NCI-H2196 treated with DMSO at 0.1 percent for 48 hours (cell line): ENCODE measurements at regions not wholly inside any gene's neighbourhood (a gene's known extent, or its start where the extent isn't known, plus 50 kb on each side); places are given as distances from the start of the nearest gene placed in this dataset.

Experiments used
- DNase-seq: peaks from one replicate; lab custom pipeline; 2025; ENCODE audit not compliant: unreplicated experiment; lab: John Stamatoyannopoulos, UW

DNA sequence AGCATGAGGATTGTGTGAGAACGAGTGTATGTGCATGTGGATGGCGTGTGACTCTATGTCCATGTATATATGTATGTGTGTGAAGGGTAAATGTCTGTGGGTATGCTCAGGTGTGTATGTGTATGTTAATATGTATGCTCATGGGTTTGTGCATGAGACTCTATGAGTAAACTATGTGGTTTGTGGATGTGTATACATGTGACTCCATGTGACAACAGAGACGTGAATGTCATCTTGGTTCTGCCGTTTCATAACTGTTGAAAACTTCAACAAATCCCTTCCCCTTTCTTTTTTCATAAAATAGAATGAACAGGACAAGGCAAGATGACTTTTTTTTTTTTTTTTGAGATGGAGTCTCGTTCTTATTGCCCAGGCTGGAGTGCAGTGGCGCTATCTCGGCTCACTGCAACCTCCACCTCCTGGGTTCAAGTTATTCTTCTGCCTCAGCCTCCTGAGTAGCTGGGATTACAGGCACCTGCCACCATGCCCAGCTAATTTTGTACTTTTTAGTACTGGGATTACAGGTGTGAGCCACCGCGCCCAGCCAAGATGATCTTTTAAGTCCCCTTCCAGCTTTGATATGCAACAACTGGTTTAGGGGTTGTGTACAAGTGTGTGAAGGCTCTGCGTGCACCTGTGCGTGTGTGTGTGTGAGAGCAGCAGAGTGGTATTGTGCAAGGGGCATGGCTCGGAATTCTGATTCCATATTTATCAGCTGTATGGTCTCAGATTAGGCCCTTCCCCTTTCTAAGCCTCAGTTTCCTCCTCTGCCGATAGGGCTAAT, 106.3 kb downstream of the EBNA1BP2 start:
- DNase-seq = no peak

DNA sequence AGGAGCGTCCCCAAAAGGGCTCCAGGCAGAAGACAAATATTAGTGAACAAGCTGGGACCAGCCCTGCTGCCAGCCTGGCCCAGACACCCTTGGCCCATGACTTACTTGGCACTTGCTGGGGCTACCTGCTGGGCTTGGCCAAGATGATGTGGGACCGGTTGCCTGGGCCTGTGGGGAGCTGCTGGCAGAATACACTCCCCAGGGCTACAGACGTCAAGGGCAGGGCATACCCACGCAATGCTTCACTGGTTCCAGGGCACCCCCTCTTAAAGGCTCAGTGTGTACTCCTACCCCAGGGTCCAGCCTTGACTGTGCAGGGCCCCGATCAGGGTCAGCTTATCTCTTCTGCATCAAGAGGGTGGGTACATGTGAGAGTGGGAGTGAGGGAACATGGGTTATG, 106.5 kb upstream of the SLC2A1 start:
- no peak for DNase-seq

DNA sequence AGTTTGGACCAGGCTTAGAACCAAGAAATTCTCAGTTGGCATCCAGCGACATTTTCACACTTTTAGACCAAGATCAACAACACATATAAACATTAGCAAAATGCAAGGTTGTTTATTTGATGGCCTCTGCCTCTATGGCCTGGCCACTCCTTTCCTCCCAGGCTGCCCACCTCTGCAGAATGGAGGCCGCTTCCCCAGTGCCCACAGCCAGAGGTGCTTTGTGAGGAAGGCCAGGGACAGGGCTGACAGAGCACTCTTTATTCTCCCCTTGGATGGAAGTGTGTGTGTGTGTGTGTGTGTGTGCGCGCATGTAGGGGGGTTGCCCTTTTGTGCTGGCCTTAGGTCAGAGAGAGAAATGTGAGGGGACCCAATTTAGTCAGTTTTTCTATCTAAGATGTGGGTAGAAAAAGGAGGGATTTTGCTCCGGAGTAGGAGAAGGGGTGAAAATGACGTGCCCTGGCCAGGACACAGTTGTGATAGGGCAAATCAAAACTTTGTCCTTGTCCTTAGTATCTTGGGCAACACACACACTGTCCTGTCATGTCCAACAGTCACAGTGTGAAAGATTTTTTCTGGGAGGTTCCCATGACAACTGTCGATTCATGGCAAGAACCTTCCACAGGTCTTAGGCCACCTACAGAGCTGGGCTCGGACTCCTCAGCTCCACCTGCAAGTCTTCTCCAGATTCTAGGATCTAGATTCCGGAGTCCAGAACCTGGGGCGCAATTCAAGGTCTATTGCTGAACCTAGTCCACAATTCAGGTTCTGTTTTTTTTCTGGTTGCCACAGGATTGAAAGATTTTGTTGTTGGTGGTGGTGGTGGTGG, 104.9 kb upstream of the SLC2A1 start:
- DNase-seq = no peak

DNA sequence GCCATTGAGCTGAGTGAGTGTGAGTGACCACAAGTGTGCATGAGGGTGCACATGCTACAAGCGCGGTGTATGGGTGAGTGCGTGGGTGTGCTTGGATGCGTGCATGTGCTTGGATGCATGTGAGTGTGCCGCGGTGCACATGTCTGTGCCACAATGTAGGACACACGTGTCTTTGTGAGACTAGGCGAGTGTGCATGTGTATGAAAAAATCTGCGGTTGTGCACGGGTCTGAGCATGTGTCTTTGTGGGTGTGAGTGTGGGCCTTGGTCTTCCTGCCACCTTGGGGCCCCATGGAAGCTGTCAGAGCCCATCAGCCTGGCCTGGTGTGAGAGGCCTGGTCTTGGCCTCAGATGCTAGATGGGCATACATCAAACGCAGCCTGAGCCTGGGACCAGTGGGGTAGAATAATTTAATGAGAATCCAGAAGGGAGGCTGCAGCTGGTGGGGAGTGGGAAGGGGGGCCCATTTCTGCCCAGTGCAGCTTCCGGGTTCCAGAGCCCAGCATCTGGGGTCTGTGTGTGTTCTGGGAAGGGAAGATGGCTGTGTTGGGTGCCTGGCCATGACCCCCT, 103.9 kb upstream of the SLC2A1 start:
- DNase-seq = no peak

DNA sequence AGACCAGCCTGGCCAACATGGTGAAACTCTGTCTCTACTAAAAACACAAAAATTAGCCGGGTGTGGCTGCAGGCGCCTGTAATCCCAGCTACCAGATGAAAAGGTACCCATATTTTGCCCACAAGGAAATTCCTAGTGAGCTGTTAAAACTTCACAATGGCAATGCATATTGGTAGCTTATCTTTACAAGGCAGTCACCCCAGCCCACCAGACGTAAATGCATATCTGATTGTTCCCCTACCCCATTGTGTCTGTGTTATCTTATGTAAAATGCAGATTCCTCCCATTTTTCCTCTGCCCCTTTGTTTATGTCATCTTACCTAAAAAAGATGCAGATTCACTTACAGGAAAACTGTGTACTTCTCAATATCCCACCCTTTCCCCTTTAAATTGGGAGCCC, 103.1 kb upstream of the SLC2A1 start:
- no peak for DNase-seq

DNA sequence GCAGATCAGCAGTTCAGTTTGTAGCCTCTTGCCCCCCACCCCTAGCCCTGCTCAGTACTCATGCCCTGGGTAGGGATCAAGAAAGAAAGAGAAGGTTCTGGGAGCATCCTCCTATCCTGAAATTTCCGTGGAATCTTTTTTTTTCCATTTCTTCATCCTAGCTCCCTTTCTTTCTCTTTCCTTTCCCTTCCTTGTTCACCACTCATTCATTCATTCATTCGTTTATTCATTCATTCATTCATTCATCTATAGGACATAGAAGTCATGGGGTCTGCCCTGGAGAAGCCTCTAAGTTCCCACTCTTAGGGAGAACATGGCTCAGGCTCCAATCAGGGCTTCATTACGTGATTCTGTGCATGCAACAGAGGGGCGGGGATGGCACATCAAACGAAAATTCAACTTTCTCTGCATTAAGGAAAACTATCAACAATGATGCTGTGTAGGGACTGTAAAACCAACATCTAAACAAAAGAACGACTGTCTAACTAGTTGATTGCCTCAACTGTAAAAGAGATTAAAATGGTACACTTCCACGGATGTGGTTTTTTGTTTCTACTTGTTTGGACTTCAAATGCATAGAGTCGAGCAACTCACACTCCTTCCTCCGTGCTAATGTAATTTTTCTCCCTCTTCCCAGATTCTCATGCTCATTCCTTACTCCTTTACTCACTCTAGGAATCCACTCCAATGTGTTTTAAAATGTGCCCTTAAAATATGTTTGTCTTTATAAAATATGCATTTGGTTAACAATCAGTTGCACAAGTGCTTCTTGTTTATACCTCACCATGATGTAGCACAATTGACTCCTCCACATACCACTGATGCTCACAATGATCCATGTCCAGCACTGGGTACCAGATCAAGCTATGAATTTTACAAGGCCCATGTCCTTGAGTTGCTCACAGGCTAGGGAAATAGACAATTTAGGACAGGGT, 101.2 kb upstream of the SLC2A1 start:
- no peak for DNase-seq

DNA sequence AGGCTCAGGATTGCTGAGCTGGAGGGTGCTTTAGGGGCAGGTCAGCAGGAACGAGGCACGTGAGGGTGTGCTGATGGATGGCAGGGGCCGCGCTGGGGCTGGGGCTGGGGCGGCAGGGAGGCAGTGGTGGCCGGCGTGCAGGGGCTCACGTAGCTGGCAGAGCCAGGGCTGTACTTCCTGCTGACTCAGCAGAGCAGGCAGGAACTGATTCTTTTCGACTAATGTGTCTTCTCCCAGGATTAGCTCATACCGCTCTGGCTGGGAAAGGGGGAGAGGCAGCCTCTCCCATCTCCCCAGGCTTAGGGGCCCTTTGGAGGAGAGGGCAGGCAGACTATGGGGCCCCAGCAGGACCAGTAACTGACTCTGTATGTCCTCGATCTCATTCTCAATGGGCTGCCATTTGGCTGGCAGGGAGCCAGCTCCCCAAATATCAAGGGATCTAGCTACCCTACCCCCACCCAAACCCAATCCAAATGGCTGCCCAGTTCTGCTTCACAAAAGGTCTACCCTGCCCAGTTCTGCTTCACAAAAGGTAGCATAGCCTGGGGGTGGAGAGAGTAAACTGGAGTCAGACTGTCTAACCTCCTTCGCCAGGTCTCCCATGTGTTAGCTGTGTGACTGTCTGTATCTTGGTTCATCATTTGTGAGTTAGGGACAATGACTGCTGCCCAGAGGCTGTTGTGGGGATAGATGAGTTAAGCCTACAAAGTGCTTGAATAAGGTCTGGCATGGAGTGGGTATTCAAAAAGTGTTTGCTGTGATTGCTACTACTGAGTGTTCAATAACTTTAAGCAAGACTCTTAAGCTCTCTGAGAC, 100.1 kb upstream of the SLC2A1 start:
- DNase-seq = no peak

DNA sequence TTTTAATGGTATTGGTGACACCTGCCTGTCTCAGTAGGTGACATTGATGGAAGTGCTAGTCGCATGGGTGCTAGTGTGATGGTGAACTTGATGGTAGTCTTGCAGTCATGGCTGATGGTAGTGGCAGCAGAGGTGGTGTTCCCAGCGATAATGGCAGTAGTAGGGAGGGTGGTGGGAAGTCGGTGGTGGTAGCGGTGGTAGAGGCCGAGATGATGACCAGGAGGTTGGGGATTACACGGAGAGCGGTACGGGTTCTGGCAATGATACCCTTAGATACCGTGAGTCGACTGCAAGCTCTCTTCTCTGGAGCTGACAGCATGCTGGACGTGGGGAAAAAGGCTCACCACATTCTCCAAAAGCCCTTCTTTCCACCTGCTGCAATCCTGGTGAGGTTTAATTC, 99.4 kb upstream of the SLC2A1 start:
- DNase-seq = no peak

DNA sequence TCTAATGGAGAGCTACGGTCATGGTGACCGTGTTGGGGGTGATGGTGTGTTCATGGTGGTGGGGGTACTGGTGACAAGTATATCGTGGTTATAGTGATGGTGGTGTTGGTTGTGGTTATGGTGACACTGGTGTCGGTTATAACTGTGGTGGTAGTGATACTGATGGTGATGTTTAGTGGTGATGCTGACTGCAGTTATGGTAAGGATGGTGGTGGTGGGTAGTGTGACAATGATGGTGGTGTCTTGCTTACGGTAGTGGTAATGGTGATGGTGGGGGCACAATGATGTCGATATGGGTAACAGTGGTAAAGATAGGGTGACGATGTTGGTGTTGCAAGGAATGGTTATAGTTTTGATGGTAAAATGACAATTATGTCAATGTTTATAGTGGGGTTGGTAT, 98.9 kb upstream of the SLC2A1 start:
- no peak for DNase-seq

DNA sequence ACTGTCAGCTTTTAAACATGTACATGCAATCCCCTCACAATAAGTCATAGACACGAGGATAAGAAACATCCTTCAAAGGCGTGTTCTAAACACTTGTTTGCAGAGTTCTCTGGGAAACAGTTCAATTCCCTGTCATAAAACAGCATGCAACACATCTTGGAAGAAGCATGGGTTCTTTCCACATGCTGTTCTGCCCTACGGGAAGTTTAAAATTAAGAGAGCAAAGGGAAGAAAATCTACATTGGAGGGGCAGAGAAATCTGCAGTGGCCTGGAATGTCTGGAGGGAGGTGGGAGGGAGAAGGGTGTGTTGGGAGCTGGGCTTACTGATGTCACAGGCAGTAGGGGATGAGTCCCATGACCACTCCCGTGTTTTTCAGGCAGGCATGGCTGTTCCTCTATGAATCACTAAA, 98.3 kb upstream of the SLC2A1 start:
- no peak for DNase-seq

DNA sequence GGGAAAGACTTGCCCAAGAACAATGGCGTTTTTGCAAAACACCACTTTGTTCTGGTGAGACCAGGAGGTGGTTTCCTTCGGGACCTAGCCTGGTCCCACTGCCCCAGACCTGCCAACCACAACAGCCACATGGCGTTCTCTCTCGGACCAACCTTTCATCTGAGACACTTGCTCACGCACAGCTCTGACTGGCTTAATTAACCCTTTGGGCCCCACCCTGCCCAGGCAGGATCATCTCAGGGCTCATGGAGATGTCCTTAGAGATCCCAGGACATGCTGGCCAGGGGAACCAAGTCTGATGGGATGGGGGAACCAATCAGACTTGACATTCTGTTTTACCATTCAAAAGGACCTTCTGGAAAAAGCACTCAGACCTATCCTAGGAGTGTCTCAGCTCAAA, 97.8 kb upstream of the SLC2A1 start:
- DNase-seq = no peak

DNA sequence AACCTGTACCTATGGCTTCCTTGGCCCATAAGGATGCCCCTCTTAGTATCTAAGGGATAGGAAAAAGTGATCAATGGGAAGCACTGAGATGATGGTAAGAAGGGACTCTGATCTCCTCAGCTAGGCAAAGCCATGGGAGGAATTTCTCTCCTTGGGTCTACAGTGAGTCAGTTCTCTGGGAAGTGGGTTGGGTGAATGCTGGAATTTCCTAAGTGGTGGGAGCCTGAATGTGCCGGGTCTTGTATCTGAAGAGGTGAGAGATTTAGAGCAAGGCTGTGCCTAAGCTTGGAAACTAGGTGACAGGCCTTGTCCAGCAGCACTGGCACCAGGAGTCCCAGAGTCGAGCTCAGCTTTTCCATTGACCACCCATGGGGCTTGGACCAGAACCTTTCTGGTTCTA, 96.3 kb upstream of the SLC2A1 start:
- no peak for DNase-seq

DNA sequence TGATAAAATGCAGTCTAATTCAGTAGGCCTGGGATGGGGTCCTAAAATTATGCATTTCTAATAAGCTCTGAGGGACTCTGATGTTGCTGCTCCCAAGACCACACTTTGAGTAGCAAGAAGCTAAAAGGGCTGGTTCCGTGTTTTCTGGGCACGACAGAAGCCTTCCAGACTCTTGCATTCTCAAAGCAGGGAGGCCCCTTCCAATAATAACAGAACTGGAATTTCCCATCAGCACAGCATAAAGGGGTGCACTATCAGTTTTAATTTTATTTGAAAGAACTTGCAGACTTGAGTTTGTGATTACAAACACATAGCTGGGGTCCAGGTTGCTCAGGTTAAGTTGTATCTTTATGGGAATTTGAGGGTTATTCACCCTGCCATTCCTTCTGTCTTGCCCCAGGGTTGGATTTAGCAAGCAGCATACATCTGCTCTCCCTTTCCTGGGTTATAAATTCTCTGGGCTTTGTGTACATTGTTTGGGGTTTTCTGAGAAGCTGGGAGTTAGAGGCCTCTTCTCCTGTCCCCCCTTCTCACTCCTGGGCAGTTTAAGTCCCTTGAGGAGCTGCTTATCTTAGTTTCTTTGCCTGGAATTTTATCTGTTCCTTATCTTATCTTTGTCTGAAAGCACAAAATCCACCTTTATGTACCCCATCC, 94.2 kb upstream of the SLC2A1 start:
- DNase-seq = no peak

DNA sequence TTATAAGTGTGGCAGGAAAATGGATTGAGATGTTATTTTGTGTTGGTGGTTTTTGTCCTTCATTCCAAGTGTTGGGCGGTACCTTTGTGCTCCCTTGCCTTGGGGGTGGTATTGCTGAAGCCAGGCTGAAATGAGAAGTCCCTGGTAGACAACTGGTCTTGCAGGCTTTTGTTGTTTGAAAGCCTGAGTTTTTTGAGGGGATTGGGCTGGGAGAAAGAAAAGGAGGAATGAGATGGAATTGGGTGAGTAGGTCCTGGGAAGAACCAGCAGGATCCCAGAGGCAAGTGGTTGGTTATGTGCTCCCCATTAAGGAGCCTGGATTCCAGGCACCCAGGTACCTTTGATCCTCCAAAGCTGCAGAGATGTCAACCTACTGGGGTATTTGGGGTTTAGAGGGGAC, 93.7 kb upstream of the SLC2A1 start:
- DNase-seq = no peak

DNA sequence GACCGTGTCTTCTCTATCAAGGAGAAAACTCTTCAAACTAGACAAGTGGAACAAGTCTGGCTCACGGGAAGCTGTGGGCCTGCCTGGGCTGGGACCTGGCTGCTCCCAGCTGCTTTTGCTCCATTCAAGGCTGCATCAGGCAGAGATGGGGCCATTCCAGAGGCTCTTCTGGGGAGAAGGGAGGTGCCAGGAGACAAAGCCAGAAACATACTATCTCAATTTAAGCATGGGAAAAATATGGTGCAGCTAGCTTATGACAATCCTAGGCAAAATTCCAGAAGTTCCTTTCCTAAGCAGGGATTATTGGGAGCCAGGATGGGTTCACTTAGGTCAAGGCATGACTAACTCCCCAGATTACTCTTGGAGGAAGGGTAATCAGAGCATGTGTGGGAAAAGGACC, 90.8 kb upstream of the SLC2A1 start:
- no peak for DNase-seq

DNA sequence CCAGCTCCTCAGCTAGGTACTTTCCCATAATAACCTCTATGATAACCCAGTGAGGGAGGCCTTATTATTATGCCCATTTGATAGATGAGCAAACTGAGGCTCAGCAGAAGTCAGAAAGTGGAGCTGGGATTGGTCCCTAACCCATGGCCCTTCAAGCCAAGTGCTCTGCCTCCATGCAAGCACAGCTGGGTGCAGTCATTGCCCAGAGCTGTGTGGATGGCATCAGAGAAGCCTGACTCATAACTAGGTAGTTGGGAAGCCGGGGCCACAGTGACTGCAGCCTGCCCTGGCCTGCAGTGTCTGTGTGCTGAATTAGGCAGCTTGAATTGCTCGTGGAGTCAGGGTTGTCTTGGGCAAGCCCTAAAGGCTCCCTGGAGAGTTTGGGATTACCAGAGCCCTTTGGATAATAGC, 89.9 kb upstream of the SLC2A1 start:
- no peak for DNase-seq

DNA sequence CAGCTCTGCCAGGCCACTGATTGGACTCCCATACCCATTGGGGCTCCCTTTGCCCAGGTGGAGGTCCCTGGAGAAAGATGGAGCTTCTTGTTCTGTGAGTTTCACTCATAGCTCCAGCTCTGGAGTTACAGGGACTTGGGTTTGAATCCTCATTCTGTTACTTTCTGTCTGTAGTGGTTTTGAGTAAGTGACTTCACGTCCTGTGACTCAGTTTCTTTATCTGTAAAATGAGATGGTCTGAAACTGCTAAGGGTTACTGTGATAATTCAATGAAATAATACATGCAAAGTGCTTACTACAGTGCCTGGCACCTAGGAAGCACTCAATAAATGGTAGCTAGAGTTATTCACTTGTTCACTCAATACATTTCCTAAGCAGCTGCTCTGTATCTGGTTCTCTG, 88.5 kb upstream of the SLC2A1 start:
- no peak for DNase-seq

DNA sequence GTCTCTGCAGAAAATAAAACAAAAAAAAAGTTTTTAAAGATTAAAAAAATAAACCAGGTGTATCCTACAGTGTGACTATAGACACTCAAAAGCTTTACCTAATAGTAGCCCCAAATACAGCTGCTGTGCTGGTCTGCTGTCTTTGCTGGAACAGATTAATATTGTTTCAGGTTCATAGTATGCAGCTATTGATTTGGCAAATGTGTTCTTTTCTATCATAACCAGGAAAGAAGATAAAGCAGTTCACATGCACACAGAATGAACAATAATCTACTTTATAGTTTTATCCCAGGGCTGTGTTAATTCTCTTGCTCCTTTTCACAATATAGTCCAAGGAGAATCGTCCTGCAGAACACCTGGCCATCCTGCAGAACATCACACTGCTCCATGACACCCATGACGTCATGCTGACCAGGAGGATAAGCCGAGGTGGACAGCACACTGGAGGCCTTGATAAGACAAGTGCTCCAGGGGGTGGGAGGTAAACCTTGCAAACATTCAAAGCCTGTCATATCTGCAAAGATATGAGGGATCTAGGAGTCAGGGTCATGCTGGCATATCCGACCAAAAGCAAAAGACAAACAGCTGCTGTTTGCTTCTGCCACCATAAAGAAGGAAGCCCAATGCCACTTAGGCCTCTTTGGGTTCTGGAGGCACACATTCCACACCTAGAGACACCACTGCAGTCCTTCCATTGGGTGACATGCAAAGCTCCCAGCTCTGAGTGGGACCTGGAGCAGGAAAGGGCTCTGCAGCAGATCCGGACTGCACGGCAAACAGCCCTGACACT, 86.1 kb upstream of the SLC2A1 start:
- no peak for DNase-seq

DNA sequence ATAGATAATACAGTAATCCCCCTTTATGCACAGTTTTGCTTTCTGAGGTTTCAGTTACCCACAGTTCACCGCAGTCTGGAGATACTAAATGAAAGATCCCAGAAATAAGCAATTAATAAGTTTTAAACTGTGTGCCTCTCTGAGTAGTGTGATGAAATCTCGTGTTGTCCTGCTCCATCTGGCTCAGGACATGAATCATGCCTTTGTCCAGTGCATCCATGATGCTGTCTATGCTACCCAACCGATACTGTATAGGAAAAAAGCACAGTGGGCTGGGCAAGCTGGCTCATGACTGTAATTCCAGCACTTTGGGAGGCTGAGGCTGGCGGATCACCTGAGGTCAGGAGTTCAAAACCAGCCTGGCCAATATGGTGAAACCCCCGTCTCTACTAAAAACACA, 85.0 kb upstream of the SLC2A1 start:
- DNase-seq = no peak
